ENCODE measurements at regions not wholly inside any gene's neighbourhood (a gene's known extent, or its start where the extent isn't known, plus 50 kb on each side); places are given as distances from the start of the nearest gene placed in this dataset.

DNA sequence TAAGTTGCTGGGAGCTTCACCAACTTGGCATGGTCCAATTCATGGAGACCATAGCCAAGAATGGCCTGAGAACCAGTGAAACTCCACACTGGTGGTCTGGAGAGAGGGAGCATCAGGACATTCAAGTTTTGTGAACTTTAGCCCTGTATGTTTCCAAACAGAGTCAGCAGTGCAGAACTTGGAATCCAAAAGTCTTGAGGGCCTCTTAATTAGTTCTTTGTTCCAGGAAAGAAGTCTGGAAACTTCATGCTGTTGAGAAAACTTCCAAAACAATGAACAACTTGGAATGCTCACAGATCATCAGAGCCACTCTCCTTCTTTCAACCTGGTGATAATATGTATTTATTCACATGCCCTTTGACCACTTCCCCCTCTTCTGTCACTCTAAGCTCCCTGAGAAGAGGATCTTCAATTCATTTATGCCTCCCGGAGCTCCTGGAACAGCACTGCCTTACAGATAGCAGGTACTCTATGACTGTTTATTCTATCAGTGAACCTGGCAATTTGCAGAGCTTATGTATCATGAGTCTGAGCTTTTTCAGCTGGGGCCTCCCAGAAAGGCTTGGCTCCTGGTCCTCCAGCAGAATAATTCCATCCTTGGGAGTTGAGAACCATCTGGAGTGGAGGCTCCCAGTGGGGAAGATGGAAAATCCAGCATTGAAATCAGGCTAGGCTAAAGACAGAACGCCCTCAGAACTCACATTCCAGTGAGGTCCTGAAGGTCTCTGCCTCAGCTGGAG, 191.4 kb downstream of the KTN1 start:
- DNase-seq (ENCODE audit: low read depth, low spot score) = no peak
- TF ChIP-seq, protein P1, sequence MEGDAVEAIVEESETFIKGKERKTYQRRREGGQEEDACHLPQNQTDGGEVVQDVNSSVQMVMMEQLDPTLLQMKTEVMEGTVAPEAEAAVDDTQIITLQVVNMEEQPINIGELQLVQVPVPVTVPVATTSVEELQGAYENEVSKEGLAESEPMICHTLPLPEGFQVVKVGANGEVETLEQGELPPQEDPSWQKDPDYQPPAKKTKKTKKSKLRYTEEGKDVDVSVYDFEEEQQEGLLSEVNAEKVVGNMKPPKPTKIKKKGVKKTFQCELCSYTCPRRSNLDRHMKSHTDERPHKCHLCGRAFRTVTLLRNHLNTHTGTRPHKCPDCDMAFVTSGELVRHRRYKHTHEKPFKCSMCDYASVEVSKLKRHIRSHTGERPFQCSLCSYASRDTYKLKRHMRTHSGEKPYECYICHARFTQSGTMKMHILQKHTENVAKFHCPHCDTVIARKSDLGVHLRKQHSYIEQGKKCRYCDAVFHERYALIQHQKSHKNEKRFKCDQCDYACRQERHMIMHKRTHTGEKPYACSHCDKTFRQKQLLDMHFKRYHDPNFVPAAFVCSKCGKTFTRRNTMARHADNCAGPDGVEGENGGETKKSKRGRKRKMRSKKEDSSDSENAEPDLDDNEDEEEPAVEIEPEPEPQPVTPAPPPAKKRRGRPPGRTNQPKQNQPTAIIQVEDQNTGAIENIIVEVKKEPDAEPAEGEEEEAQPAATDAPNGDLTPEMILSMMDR (IDR thresholded peaks at IDR 0.05; ENCODE audit: low read depth, low read length) = no peak
- POLR2A ChIA-PET = no interaction called here
- CTCF ChIA-PET = no interaction called here
- Histone ChIP-seq H3K9me3 (ENCODE audit: control insufficient read depth, insufficient read depth, low read length) (no peaks in the 10 kb centered on the region), H3K27me3 (ENCODE audit: control insufficient read depth, insufficient read depth, low read length) (peaks cover 7% of the 10 kb centered on the region), H3K27ac (ENCODE audit: low read depth, low read length) (no peak overlapping the region), H3K4me3 (ENCODE audit: low read depth, low read length) (no peak overlapping the region)

DNA sequence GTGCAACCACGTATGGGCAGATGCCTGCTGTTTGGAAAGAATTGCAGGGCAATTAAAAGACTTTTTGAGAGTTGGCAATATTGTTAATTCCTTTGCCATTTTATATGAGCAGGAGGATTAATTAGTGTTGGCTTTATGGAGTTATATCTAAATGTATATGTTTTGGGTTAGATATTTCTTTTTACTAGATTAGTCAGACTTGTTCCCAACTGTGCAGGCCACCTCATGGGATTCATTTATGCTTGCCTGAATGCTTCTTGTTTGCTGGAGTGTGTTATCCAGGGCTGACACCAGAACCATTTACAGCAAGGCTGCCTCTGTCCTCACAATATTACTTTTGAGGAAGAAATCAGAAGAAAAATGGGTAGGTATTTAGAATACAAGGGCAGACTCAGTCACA, 192.5 kb downstream of the KTN1 start:
- Histone ChIP-seq H3K27me3 (ENCODE audit: control insufficient read depth, insufficient read depth, low read length) (peaks cover 4% of the 10 kb centered on the region), H3K4me3 (ENCODE audit: low read depth, low read length) (no peak overlapping the region), H3K9me3 (ENCODE audit: control insufficient read depth, insufficient read depth, low read length) (no peaks in the 10 kb centered on the region), H3K27ac (ENCODE audit: low read depth, low read length) (no peak overlapping the region)
- TF ChIP-seq, protein P1 (IDR thresholded peaks at IDR 0.05; ENCODE audit: low read depth, low read length) = no peak
- ChIA-PET POLR2A (no interaction called here), CTCF (no interaction called here)
- no peak for DNase-seq (ENCODE audit: low read depth, low spot score)

DNA sequence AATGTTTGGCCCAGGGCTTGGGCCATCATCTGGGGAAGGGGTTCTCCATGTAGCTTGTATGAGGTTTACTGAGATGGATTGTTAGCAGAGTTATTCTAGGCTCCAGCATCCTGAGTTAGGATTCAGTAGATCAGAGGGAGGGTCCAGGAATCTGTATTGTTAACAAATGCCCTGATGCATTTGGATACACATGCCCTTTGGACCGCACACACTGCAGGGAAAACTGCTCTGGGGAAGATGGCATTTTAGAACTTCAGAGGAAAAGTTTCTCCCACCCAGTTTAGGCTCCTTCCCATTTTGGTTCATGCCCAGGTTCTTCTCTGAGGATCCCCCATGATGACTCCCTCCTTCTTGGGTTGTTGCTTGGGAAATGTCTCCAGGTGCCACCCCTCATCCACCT, 193.3 kb downstream of the KTN1 start:
- peaks cover 7% of the 10 kb centered on the region for H3K27me3 ChIP-seq (ENCODE audit: control insufficient read depth, insufficient read depth, low read length)
- H3K9me3 ChIP-seq (ENCODE audit: control insufficient read depth, insufficient read depth, low read length) = no peaks in the 10 kb centered on the region
- no peak for DNase-seq (ENCODE audit: low read depth, low spot score)
- TF ChIP-seq, protein P1 (IDR thresholded peaks at IDR 0.05; ENCODE audit: low read depth, low read length) = no peak
- ChIA-PET POLR2A (no interaction called here), CTCF (no interaction called here)
- no peak overlapping the region for H3K27ac ChIP-seq (ENCODE audit: low read depth, low read length)
- H3K4me3 ChIP-seq (ENCODE audit: low read depth, low read length) = no peak overlapping the region

DNA sequence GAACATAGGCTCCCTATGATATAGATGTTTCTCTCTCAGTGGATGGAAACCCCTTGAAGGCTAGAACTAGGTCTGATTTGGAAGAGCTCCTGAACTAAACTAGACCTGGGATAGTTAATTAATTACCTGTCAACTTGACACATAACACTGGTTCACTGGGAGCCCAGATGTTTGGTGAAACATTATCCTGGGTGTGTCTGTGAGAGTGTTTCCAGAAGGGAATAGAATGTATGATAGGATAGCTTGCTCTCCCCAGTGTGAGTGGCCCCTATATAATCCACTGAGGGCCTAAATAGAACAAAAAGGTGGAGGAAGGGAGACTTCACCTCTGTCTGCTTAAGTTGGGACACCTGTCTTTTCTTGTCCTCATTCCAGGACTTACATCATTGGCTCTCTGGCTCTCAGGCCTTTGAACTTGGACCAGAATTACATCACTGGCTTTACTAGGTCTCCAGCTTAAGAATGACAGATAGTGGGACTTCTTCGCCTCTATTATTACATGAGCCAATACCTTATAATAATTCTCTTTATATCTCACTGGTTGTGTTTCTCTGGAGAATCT, 194.1 kb downstream of the KTN1 start:
- ChIA-PET POLR2A (no interaction called here), CTCF (no interaction called here)
- TF ChIP-seq, protein P1 (IDR thresholded peaks at IDR 0.05; ENCODE audit: low read depth, low read length) = no peak
- Histone ChIP-seq H3K27me3 (ENCODE audit: control insufficient read depth, insufficient read depth, low read length) (peaks cover 7% of the 10 kb centered on the region), H3K27ac (ENCODE audit: low read depth, low read length) (no peak overlapping the region), H3K4me3 (ENCODE audit: low read depth, low read length) (no peak overlapping the region), H3K9me3 (ENCODE audit: control insufficient read depth, insufficient read depth, low read length) (no peaks in the 10 kb centered on the region)
- DNase-seq (ENCODE audit: low read depth, low spot score) = no peak

DNA sequence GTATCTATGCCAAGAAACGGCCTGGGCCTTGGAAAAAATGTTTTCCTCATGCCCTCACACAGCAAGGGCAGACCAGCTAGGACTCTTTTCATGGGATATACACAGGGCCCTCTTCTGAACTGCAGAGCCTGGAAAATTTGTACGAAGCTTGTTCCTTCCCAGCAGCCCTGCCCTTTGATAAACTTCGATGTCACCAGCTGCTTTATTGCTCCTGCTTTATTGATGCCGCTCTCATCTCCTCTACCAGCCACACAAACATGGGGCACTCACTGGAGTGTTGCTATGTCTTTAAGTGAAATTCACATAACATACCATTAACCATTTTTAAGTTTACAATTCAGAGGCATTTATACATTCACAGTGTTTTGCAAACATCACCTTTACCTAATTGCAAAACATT, 197.9 kb downstream of the KTN1 start:
- TF ChIP-seq, protein P1 (IDR thresholded peaks at IDR 0.05; ENCODE audit: low read depth, low read length) = no peak
- DNase-seq (ENCODE audit: low read depth, low spot score) = no peak
- ChIA-PET POLR2A (no interaction called here), CTCF (no interaction called here)
- Histone ChIP-seq H3K27ac (ENCODE audit: low read depth, low read length) (no peak overlapping the region), H3K9me3 (ENCODE audit: control insufficient read depth, insufficient read depth, low read length) (no peaks in the 10 kb centered on the region), H3K4me3 (ENCODE audit: low read depth, low read length) (no peak overlapping the region), H3K27me3 (ENCODE audit: control insufficient read depth, insufficient read depth, low read length) (peaks cover 7% of the 10 kb centered on the region)

Measured in AG04450 (cell line).